NCI-H345 treated with DMSO at 0.1 percent for 48 hours (cell line): ENCODE measurements at regions not wholly inside any gene's neighbourhood (a gene's known extent, or its start where the extent isn't known, plus 50 kb on each side); places are given as distances from the start of the nearest gene placed in this dataset.

ENCODE experiments used
- DNase-seq: peaks from one replicate; lab custom pipeline; 2025; ENCODE audit not compliant: unreplicated experiment; lab: John Stamatoyannopoulos, UW

- DNase-seq = no peak
Observed at GRCh38 chr14:76974365-76974764, 54.1 kb downstream of the IRF2BPL start.

- no peak for DNase-seq
Observed at GRCh38 chr14:76971549-76971948, 57.0 kb downstream of the IRF2BPL start.

GRCh38 chr14:76968621-76969063, 59.9 kb downstream of the IRF2BPL start:
- DNase-seq = no peak

GRCh38 chr14:76967788-76968187, 60.7 kb downstream of the IRF2BPL start:
- no peak for DNase-seq

GRCh38 chr14:76965232-76965631, 63.3 kb downstream of the IRF2BPL start:
- no peak for DNase-seq

- no peak for DNase-seq
Observed at GRCh38 chr14:76964695-76965094, 63.8 kb downstream of the IRF2BPL start.

GRCh38 chr14:76963372-76963771, 65.1 kb downstream of the IRF2BPL start:
- no peak for DNase-seq

- no peak for DNase-seq
Observed at GRCh38 chr14:76962303-76962660, 66.2 kb downstream of the IRF2BPL start.

GRCh38 chr14:76961631-76962302, 66.7 kb downstream of the IRF2BPL start:
- peak; percentile 47 for DNase-seq

- DNase-seq = no peak
Observed at GRCh38 chr14:76958980-76959710, 69.4 kb downstream of the IRF2BPL start.

- no peak for DNase-seq
Observed at GRCh38 chr14:76958020-76958979, 70.2 kb downstream of the IRF2BPL start.

- DNase-seq = no peak
Observed at GRCh38 chr14:76957224-76957891, 71.2 kb downstream of the IRF2BPL start.

GRCh38 chr14:76956316-76957090, 72.0 kb downstream of the IRF2BPL start:
- peak; percentile 86 for DNase-seq

GRCh38 chr14:76955575-76956315, 72.8 kb downstream of the IRF2BPL start:
- peak; percentile 50 for DNase-seq

- DNase-seq = no peak
Observed at GRCh38 chr14:76954394-76955190, 73.9 kb downstream of the IRF2BPL start.

GRCh38 chr14:76953311-76953945, 75.1 kb downstream of the IRF2BPL start:
- no peak for DNase-seq

- DNase-seq = no peak
Observed at GRCh38 chr14:76951166-76951565, 77.3 kb downstream of the IRF2BPL start.
